Muscle layer of colon (tissue), 2 donors: ENCODE measurements at regions not wholly inside any gene's neighbourhood (a gene's known extent, or its start where the extent isn't known, plus 50 kb on each side); places are given as distances from the start of the nearest gene placed in this dataset.

Source experiments
- H3K27ac ChIP-seq: one replicate; pipeline ENCODE4 v1.7.0; 2013; ENCODE audit warnings: low read depth, mild to moderate bottlenecking, low read length, moderate library complexity
- H3K27me3 ChIP-seq, 2 donors: one replicate each; pipeline ENCODE4 v1.7.0; 2013; ENCODE audit warnings: low read length in 2 of 2, mild to moderate bottlenecking in 2 of 2; ENCODE audit not compliant: insufficient read depth in 2 of 2, control insufficient read depth in 1 of 2
- H3K36me3 ChIP-seq: one replicate; pipeline ENCODE4 v1.7.0; 2013; ENCODE audit warnings: mild to moderate bottlenecking, low read length; ENCODE audit not compliant: insufficient read depth
- H3K4me1 ChIP-seq: one replicate; pipeline ENCODE4 v1.7.0; 2013; ENCODE audit warnings: mild to moderate bottlenecking, low read length; ENCODE audit not compliant: insufficient read depth
- H3K4me3 ChIP-seq, 2 donors: one replicate each; pipeline ENCODE4 v1.7.0; 2013; ENCODE audit warnings: low read length in 2 of 2, low read depth in 1 of 2, mild to moderate bottlenecking in 1 of 2, moderate library complexity in 1 of 2
- H3K9ac ChIP-seq: one replicate; pipeline ENCODE4 v1.7.0; 2013; ENCODE audit warnings: low read length
- H3K9me3 ChIP-seq: one replicate; pipeline ENCODE4 v1.7.0; 2013; ENCODE audit warnings: mild to moderate bottlenecking, low read length
- donor health status: abdominal sarcoma.
- donor health status: Adenocarcinoma of cecum.

GRCh38 chr15:47356297-47356696, 361.0 kb upstream of the SEMA6D start:
- H3K9me3 ChIP-seq = no peaks in the 10 kb centered on the region
- H3K36me3 ChIP-seq = no peaks in the 10 kb centered on the region
- no peak overlapping the region for H3K9ac ChIP-seq
- no peaks in the 10 kb centered on the region for H3K27me3 ChIP-seq
- H3K27ac ChIP-seq = no peak overlapping the region
- H3K4me1 ChIP-seq = no peaks in the 10 kb centered on the region
- no peak overlapping the region for H3K4me3 ChIP-seq

- Histone ChIP-seq H3K27ac (no peak overlapping the region), H3K9ac (no peak overlapping the region), H3K4me3 (no peak overlapping the region), H3K36me3 (no peaks in the 10 kb centered on the region), H3K9me3 (no peaks in the 10 kb centered on the region), H3K27me3 (no peaks in the 10 kb centered on the region), H3K4me1 (no peaks in the 10 kb centered on the region)
These were observed 358.4 kb upstream of the SEMA6D start for GRCh38 chr15:47358876-47359275.

GRCh38 chr15:47360305-47360704, 357.0 kb upstream of the SEMA6D start:
- H3K4me3 ChIP-seq = no peak overlapping the region
- H3K9ac ChIP-seq = no peak overlapping the region
- H3K27ac ChIP-seq = no peak overlapping the region
- H3K4me1 ChIP-seq = no peaks in the 10 kb centered on the region
- no peaks in the 10 kb centered on the region for H3K9me3 ChIP-seq
- no peaks in the 10 kb centered on the region for H3K27me3 ChIP-seq
- no peaks in the 10 kb centered on the region for H3K36me3 ChIP-seq

- H3K9ac ChIP-seq = no peak overlapping the region
- no peaks in the 10 kb centered on the region for H3K36me3 ChIP-seq
- no peak overlapping the region for H3K4me3 ChIP-seq
- H3K4me1 ChIP-seq = no peaks in the 10 kb centered on the region
- H3K27me3 ChIP-seq = no peaks in the 10 kb centered on the region
- H3K27ac ChIP-seq = no peak overlapping the region
- no peaks in the 10 kb centered on the region for H3K9me3 ChIP-seq
These were observed 355.0 kb upstream of the SEMA6D start for GRCh38 chr15:47362118-47362905.

- H3K36me3 ChIP-seq = no peaks in the 10 kb centered on the region
- H3K27me3 ChIP-seq = no peaks in the 10 kb centered on the region
- no peak overlapping the region for H3K9ac ChIP-seq
- no peak overlapping the region for H3K27ac ChIP-seq
- H3K4me1 ChIP-seq = no peaks in the 10 kb centered on the region
- no peaks in the 10 kb centered on the region for H3K9me3 ChIP-seq
- no peak overlapping the region for H3K4me3 ChIP-seq
These were observed 353.7 kb upstream of the SEMA6D start for GRCh38 chr15:47363653-47364052.

- no peak overlapping the region for H3K4me3 ChIP-seq
- no peak overlapping the region for H3K9ac ChIP-seq
- no peak overlapping the region for H3K27ac ChIP-seq
- H3K27me3 ChIP-seq = no peaks in the 10 kb centered on the region
- H3K4me1 ChIP-seq = no peaks in the 10 kb centered on the region
- H3K36me3 ChIP-seq = no peaks in the 10 kb centered on the region
- H3K9me3 ChIP-seq = no peaks in the 10 kb centered on the region
These were observed 352.8 kb upstream of the SEMA6D start for GRCh38 chr15:47364230-47365141.

GRCh38 chr15:47366884-47367283, 350.4 kb upstream of the SEMA6D start:
- Histone ChIP-seq H3K9me3 (no peaks in the 10 kb centered on the region), H3K27me3 (no peaks in the 10 kb centered on the region), H3K4me3 (no peak overlapping the region), H3K27ac (no peak overlapping the region), H3K36me3 (no peaks in the 10 kb centered on the region), H3K4me1 (no peaks in the 10 kb centered on the region), H3K9ac (no peak overlapping the region)

GRCh38 chr15:47367726-47368390, 349.4 kb upstream of the SEMA6D start:
- no peaks in the 10 kb centered on the region for H3K27me3 ChIP-seq

GRCh38 chr15:47371939-47372338, 345.4 kb upstream of the SEMA6D start:
- H3K9me3 ChIP-seq = no peaks in the 10 kb centered on the region

More at GRCh38 chr15:47367726-47368390, 349.4 kb upstream of the SEMA6D start:
- Histone ChIP-seq H3K9ac (no peak overlapping the region), H3K27ac (no peak overlapping the region), H3K9me3 (no peaks in the 10 kb centered on the region), H3K4me1 (no peaks in the 10 kb centered on the region), H3K4me3 (no peak overlapping the region), H3K36me3 (no peaks in the 10 kb centered on the region)

GRCh38 chr15:47374222-47374621, 343.1 kb upstream of the SEMA6D start:
- no peaks in the 10 kb centered on the region for H3K4me1 ChIP-seq
- H3K36me3 ChIP-seq = no peaks in the 10 kb centered on the region
- no peaks in the 10 kb centered on the region for H3K9me3 ChIP-seq
- no peak overlapping the region for H3K4me3 ChIP-seq
- no peak overlapping the region for H3K9ac ChIP-seq
- no peak overlapping the region for H3K27ac ChIP-seq
- no peaks in the 10 kb centered on the region for H3K27me3 ChIP-seq

More at GRCh38 chr15:47371939-47372338, 345.4 kb upstream of the SEMA6D start:
- no peaks in the 10 kb centered on the region for H3K36me3 ChIP-seq
- no peak overlapping the region for H3K4me3 ChIP-seq
- H3K27ac ChIP-seq = no peak overlapping the region
- no peaks in the 10 kb centered on the region for H3K4me1 ChIP-seq
- no peaks in the 10 kb centered on the region for H3K27me3 ChIP-seq
- no peak overlapping the region for H3K9ac ChIP-seq

GRCh38 chr15:47376190-47376589, 341.1 kb upstream of the SEMA6D start:
- Histone ChIP-seq H3K27me3 (no peaks in the 10 kb centered on the region), H3K36me3 (no peaks in the 10 kb centered on the region), H3K9me3 (no peaks in the 10 kb centered on the region), H3K9ac (no peak overlapping the region), H3K27ac (no peak overlapping the region), H3K4me1 (no peaks in the 10 kb centered on the region), H3K4me3 (no peak overlapping the region)
